Endothelial cell (in vitro differentiated cells): ENCODE measurements at regions not wholly inside any gene's neighbourhood (a gene's known extent, or its start where the extent isn't known, plus 50 kb on each side); places are given as distances from the start of the nearest gene placed in this dataset.
"Not testable (repeated sequence)": the region's sequence is repeated elsewhere in the genome, so short reads cannot be mapped to it uniquely, and the experiment has no call there.

Experiments
- DNase-seq: peaks from one replicate; pipeline ENCODE4 v3.0.0; 2021; ENCODE audit warnings: low spot score
- H3K27ac Mint-ChIP-seq: one replicate; pipeline ENCODE4 v1.8.0; 2021; ENCODE audit warnings: mixed read lengths, inconsistent platforms; ENCODE audit not compliant: unreplicated experiment
- H3K27me3 Mint-ChIP-seq: one replicate; pipeline ENCODE4 v1.8.0; 2021; ENCODE audit warnings: mild to moderate bottlenecking, moderate library complexity, mixed read lengths, inconsistent platforms; ENCODE audit not compliant: unreplicated experiment
- H3K36me3 Mint-ChIP-seq: one replicate; pipeline ENCODE4 v1.8.0; 2021; ENCODE audit warnings: mild to moderate bottlenecking, low read depth, mixed read lengths, inconsistent platforms; ENCODE audit not compliant: unreplicated experiment
- H3K4me1 Mint-ChIP-seq: one replicate; pipeline ENCODE4 v1.8.0; 2021; ENCODE audit warnings: mild to moderate bottlenecking, mixed read lengths, inconsistent platforms; ENCODE audit not compliant: unreplicated experiment
- H3K4me3 Mint-ChIP-seq: one replicate; pipeline ENCODE4 v1.8.0; 2021; ENCODE audit warnings: mild to moderate bottlenecking, mixed read lengths, inconsistent platforms; ENCODE audit not compliant: unreplicated experiment
- H3K9me3 Mint-ChIP-seq: one replicate; pipeline ENCODE4 v1.8.0; 2021; ENCODE audit warnings: mixed read lengths, inconsistent platforms; ENCODE audit not compliant: unreplicated experiment
- TF ChIP-seq, protein P1 (sequence below): fragments of 200-600 bp; sonication (generic); IDR thresholded peaks from one replicate; pipeline ENCODE4 v1.5.0; 2021; ENCODE audit warnings: antibody characterized with exemption; ENCODE audit not compliant: unreplicated experiment

DNA sequence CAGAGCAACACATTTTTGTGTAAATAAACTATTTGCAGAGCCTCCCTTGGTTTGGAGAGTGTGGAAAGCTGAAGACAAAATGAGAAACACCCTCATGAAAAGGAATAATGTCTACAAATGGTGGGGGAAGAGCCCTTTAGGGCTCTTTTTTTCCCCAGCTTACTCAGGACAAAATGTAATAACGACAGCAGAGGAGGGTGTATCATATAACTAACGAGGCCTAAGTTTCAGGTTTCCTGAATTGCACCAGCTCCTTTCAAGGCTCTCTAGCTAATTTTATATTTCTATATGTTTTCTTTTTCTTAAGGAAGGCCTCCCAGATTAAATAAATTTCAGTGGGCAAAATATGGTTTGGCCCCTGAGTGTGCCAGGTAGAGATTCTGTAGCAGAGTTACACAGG, 116.3 kb downstream of the FEM1C start:
- H3K4me3 Mint-ChIP-seq, result no peak overlapping the region
- H3K27me3 Mint-ChIP-seq, result peaks cover 1% of the 10 kb centered on the region
- TF ChIP-seq, protein P1, sequence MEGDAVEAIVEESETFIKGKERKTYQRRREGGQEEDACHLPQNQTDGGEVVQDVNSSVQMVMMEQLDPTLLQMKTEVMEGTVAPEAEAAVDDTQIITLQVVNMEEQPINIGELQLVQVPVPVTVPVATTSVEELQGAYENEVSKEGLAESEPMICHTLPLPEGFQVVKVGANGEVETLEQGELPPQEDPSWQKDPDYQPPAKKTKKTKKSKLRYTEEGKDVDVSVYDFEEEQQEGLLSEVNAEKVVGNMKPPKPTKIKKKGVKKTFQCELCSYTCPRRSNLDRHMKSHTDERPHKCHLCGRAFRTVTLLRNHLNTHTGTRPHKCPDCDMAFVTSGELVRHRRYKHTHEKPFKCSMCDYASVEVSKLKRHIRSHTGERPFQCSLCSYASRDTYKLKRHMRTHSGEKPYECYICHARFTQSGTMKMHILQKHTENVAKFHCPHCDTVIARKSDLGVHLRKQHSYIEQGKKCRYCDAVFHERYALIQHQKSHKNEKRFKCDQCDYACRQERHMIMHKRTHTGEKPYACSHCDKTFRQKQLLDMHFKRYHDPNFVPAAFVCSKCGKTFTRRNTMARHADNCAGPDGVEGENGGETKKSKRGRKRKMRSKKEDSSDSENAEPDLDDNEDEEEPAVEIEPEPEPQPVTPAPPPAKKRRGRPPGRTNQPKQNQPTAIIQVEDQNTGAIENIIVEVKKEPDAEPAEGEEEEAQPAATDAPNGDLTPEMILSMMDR, result no peak
- DNase-seq, result no peak
- H3K4me1 Mint-ChIP-seq, result peaks cover 16% of the 10 kb centered on the region
- H3K27ac Mint-ChIP-seq, result no peak overlapping the region
- no peaks in the 10 kb centered on the region for H3K9me3 Mint-ChIP-seq
- H3K36me3 Mint-ChIP-seq, result no peaks in the 10 kb centered on the region

- TF ChIP-seq, protein P1, result no peak
- Mint-ChIP-seq H3K4me3 (no peak overlapping the region), H3K4me1 (peaks cover 25% of the 10 kb centered on the region), H3K9me3 (no peaks in the 10 kb centered on the region), H3K36me3 (no peaks in the 10 kb centered on the region), H3K27ac (no peak overlapping the region), H3K27me3 (peaks cover 1% of the 10 kb centered on the region)
- DNase-seq, result no peak
These were observed 120.1 kb downstream of the FEM1C start for GRCh38 chr5:115424446-115424845.

DNA sequence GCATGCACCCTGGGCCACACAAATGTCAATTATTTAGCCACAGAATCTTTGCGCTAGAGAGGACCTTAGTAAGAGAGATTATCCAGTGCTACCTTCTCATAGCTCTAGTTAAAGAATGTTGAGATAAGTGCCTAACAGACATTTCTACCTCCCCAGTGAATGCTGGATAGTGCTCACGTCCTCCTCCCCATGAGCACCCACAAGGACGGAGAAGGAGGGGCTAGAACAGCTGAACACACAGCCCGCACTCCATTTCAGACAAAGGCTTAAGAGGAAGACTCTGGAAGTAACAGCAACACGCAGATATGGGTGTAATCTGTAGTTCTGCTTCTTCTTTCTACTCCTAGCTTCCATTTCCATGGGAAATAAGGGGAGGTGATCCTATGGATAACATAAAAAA, 120.5 kb downstream of the FEM1C start:
- no peaks in the 10 kb centered on the region for H3K9me3 Mint-ChIP-seq
- no peak overlapping the region for H3K27ac Mint-ChIP-seq
- no peaks in the 10 kb centered on the region for H3K36me3 Mint-ChIP-seq
- peaks cover 1% of the 10 kb centered on the region for H3K27me3 Mint-ChIP-seq
- H3K4me3 Mint-ChIP-seq, result no peak overlapping the region
- TF ChIP-seq, protein P1, result no peak
- no peak for DNase-seq
- peaks cover 25% of the 10 kb centered on the region for H3K4me1 Mint-ChIP-seq

DNA sequence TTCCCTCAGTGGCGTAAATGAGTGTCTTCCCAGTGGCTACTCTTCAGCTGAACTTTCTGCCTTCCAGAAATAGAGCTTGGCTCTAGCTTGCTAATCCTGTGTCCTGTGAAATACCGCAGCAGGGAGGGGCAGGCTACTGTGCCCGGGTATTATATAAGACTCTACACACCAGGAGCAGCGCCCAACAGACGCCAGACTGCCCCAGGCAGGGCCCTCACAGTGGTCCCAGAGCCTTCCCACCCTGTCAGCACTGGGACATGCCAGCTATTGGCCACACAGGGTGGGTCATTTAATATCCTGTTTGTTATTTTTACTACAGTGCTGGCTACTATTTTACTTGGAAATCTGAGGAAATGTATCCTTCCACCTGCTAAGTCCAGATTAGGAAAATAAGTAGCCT, 121.0 kb downstream of the FEM1C start:
- Mint-ChIP-seq H3K36me3 (no peaks in the 10 kb centered on the region), H3K27ac (no peak overlapping the region), H3K4me1 (peaks cover 25% of the 10 kb centered on the region), H3K4me3 (no peak overlapping the region), H3K27me3 (peaks cover 1% of the 10 kb centered on the region), H3K9me3 (no peaks in the 10 kb centered on the region)
- no peak for DNase-seq
- TF ChIP-seq, protein P1, result no peak

DNA sequence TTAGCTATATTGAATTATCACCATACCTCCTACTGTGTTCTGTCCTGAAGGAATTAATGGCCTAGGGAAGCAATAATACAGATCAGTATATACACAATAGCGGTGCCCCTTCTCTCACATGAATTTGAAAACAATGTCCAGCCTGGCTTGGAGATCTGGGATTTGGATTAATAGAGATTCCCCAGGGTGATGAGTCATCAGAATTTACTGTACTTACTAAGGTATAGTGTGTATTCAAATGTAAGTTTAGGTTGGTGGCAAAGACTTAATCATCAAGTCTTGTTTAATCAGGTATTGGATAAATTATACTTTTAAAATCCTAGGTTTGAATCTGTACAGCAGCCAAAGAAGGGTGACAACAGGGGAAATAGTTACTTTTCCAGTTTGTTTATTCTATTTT, 121.5 kb downstream of the FEM1C start:
- H3K4me1 Mint-ChIP-seq, result peaks cover 25% of the 10 kb centered on the region
- H3K36me3 Mint-ChIP-seq, result no peaks in the 10 kb centered on the region
- TF ChIP-seq, protein P1, result no peak
- no peaks in the 10 kb centered on the region for H3K9me3 Mint-ChIP-seq
- H3K4me3 Mint-ChIP-seq, result no peak overlapping the region
- no peak for DNase-seq
- H3K27me3 Mint-ChIP-seq, result peaks cover 1% of the 10 kb centered on the region
- peak overlapping the region; percentile 73 for H3K27ac Mint-ChIP-seq

GRCh38 chr5:115420812-115421211, 123.8 kb downstream of the FEM1C start:
- not testable (repeated sequence) for H3K27ac Mint-ChIP-seq, H3K9me3 Mint-ChIP-seq, H3K27me3 Mint-ChIP-seq, H3K4me3 Mint-ChIP-seq, H3K36me3 Mint-ChIP-seq, DNase-seq
- peaks cover 25% of the 10 kb centered on the region for H3K4me1 Mint-ChIP-seq
